ENCODE measurements at regions not wholly inside any gene's neighbourhood (a gene's known extent, or its start where the extent isn't known, plus 50 kb on each side); places are given as distances from the start of the nearest gene placed in this dataset.
"Not testable (repeated sequence)": the region's sequence is repeated elsewhere in the genome, so short reads cannot be mapped to it uniquely, and the experiment has no call there.

- no peak overlapping the region for H3K4me3 ChIP-seq
- H3K27me3 ChIP-seq = no peaks in the 10 kb centered on the region
- TF ChIP-seq CTCF (IDR thresholded peaks at IDR 0.05) = no peak
- no peak overlapping the region for H3K9ac ChIP-seq (ENCODE audit: low read depth in 2 of 2, low read length in 2 of 2)
- no peaks in the 10 kb centered on the region for H3K9me3 ChIP-seq
- no peaks in the 10 kb centered on the region for H3K36me3 ChIP-seq
- DNase-seq = no peak
- no peaks in the 10 kb centered on the region for H3K4me1 ChIP-seq
- intact Hi-C loops (cut with DNase I) = no loop called here
- H3K27ac ChIP-seq = no peak overlapping the region
Observed at GRCh38 chr9:87199782-87200181, 252.5 kb upstream of the GAS1 start.

GRCh38 chr9:87201351-87201751 lies 254.0 kb upstream of the GAS1 start:
- H3K36me3 ChIP-seq = no peaks in the 10 kb centered on the region
- H3K4me3 ChIP-seq = no peak overlapping the region
- H3K9ac ChIP-seq (ENCODE audit: low read depth in 2 of 2, low read length in 2 of 2) = no peak overlapping the region
- no peaks in the 10 kb centered on the region for H3K27me3 ChIP-seq
- intact Hi-C loops (cut with DNase I) = no loop called here
- no peaks in the 10 kb centered on the region for H3K9me3 ChIP-seq
- no peak for DNase-seq
- H3K27ac ChIP-seq = no peak overlapping the region
- no peaks in the 10 kb centered on the region for H3K4me1 ChIP-seq
- TF ChIP-seq CTCF (IDR thresholded peaks at IDR 0.05) = no peak

- no peak for TF ChIP-seq CTCF (IDR thresholded peaks at IDR 0.05)
- no peak overlapping the region for H3K4me3 ChIP-seq
- intact Hi-C loops (cut with DNase I) = no loop called here
- no peak overlapping the region for H3K9ac ChIP-seq (ENCODE audit: low read depth in 2 of 2, low read length in 2 of 2)
- H3K27me3 ChIP-seq = no peaks in the 10 kb centered on the region
- H3K9me3 ChIP-seq = no peaks in the 10 kb centered on the region
- H3K27ac ChIP-seq = no peak overlapping the region
- H3K36me3 ChIP-seq = no peaks in the 10 kb centered on the region
- DNase-seq = no peak
- no peaks in the 10 kb centered on the region for H3K4me1 ChIP-seq
Observed at GRCh38 chr9:87206064-87206661, 258.9 kb upstream of the GAS1 start.

- H3K4me3 ChIP-seq; H3K36me3 ChIP-seq; intact Hi-C loops (cut with DNase I); H3K4me1 ChIP-seq; H3K9ac ChIP-seq (ENCODE audit: low read depth in 2 of 2, low read length in 2 of 2); H3K9me3 ChIP-seq; H3K27ac ChIP-seq; H3K27me3 ChIP-seq; DNase-seq: not testable (repeated sequence)
Observed at GRCh38 chr9:87210658-87211057, 263.4 kb upstream of the GAS1 start.

- Histone ChIP-seq H3K4me1 (no peaks in the 10 kb centered on the region), H3K9me3 (no peaks in the 10 kb centered on the region), H3K4me3 (no peak overlapping the region), H3K27ac (no peak overlapping the region), H3K36me3 (no peaks in the 10 kb centered on the region), H3K9ac (ENCODE audit: low read depth in 2 of 2, low read length in 2 of 2) (no peak overlapping the region), H3K27me3 (no peaks in the 10 kb centered on the region)
- intact Hi-C loops (cut with DNase I) = no loop called here
- no peak for TF ChIP-seq CTCF (IDR thresholded peaks at IDR 0.05)
- no peak for DNase-seq
Observed at GRCh38 chr9:87211669-87212068, 264.4 kb upstream of the GAS1 start.

GRCh38 chr9:87212605-87213021 lies 265.3 kb upstream of the GAS1 start:
- DNase-seq = no peak
- Histone ChIP-seq H3K9ac (ENCODE audit: low read depth in 2 of 2, low read length in 2 of 2) (no peak overlapping the region), H3K9me3 (no peaks in the 10 kb centered on the region), H3K4me3 (no peak overlapping the region), H3K36me3 (no peaks in the 10 kb centered on the region), H3K27me3 (no peaks in the 10 kb centered on the region), H3K27ac (no peak overlapping the region), H3K4me1 (no peaks in the 10 kb centered on the region)
- intact Hi-C loops (cut with DNase I) = no loop called here
- no peak for TF ChIP-seq CTCF (IDR thresholded peaks at IDR 0.05)
